H9 (cell line): ENCODE measurements at regions not wholly inside any gene's neighbourhood (a gene's known extent, or its start where the extent isn't known, plus 50 kb on each side); places are given as distances from the start of the nearest gene placed in this dataset.

Source experiments
- DNase-seq: peaks from one replicate; pipeline ENCODE4 v3.0.0-alpha.2; 2017
- H2AFZ ChIP-seq: one replicate; pipeline ENCODE4 v1.6.1; 2013; ENCODE audit warnings: mild to moderate bottlenecking, low read length, control low read depth, moderate library complexity
- H2AK5ac ChIP-seq: 2 replicates; pipeline ENCODE4 v1.6.1; 2013; ENCODE audit warnings: low read length, control low read depth, mixed read lengths; ENCODE audit not compliant: insufficient read length
- H2BK120ac ChIP-seq: one replicate; pipeline ENCODE4 v1.6.1; 2013; ENCODE audit warnings: low read depth, mild to moderate bottlenecking, low read length, control low read depth, inconsistent platforms; ENCODE audit not compliant: poor library complexity, severe bottlenecking
- H2BK12ac ChIP-seq: 2 replicates; pipeline ENCODE4 v1.6.1; 2013; ENCODE audit warnings: low read length, control low read depth, mixed read lengths, low read depth; ENCODE audit not compliant: insufficient read length
- H2BK15ac ChIP-seq: 2 replicates; pipeline ENCODE4 v1.6.1; 2013; ENCODE audit warnings: low read depth, low read length, control low read depth
- H2BK20ac ChIP-seq: one replicate; pipeline ENCODE4 v1.6.1; 2013; ENCODE audit warnings: low read depth, mild to moderate bottlenecking, low read length, control low read depth, inconsistent platforms; ENCODE audit not compliant: poor library complexity, severe bottlenecking
- H2BK5ac ChIP-seq: 2 replicates; pipeline ENCODE4 v1.6.1; 2013; ENCODE audit warnings: low read length, control low read depth, mixed read lengths; ENCODE audit not compliant: insufficient read length
- H3K14ac ChIP-seq: 2 replicates; pipeline ENCODE4 v1.6.1; 2013; ENCODE audit warnings: low read length, control low read depth; ENCODE audit not compliant: insufficient read depth
- H3K18ac ChIP-seq: 2 replicates; pipeline ENCODE4 v1.6.1; 2013; ENCODE audit warnings: low read depth, mild to moderate bottlenecking, mixed read lengths, low read length, control low read depth; ENCODE audit not compliant: insufficient read length
- H3K23ac ChIP-seq: 2 replicates; pipeline ENCODE4 v1.6.1; 2013; ENCODE audit warnings: low read length, control low read depth, mixed read lengths, low read depth; ENCODE audit not compliant: insufficient read length
- H3K23me2 ChIP-seq: 2 replicates; pipeline ENCODE4 v1.6.1; 2013; ENCODE audit warnings: low read depth, mild to moderate bottlenecking, mixed read lengths, low read length, control low read depth; ENCODE audit not compliant: insufficient read length, poor library complexity, severe bottlenecking
- H3K27ac ChIP-seq: 2 replicates; pipeline ENCODE4 v1.5.1; 2013; ENCODE audit warnings: low read length, control low read depth, mixed read lengths, low read depth; ENCODE audit not compliant: insufficient read length
- H3K27me3 ChIP-seq: 2 replicates; pipeline ENCODE4 v1.6.1; 2013; ENCODE audit warnings: low read length, control low read depth, inconsistent platforms; ENCODE audit not compliant: insufficient read depth
- H3K4ac ChIP-seq: 2 replicates; pipeline ENCODE4 v1.6.1; 2013; ENCODE audit warnings: low read depth, mild to moderate bottlenecking, control low read depth, inconsistent platforms, low read length, moderate library complexity
- H3K4me1 ChIP-seq: 2 replicates; pipeline ENCODE4 v1.6.1; 2013; ENCODE audit warnings: low read length, control low read depth, inconsistent platforms; ENCODE audit not compliant: insufficient read depth
- H3K4me2 ChIP-seq: 2 replicates; pipeline ENCODE4 v1.6.1; 2013; ENCODE audit warnings: low read length, control low read depth, mixed read lengths; ENCODE audit not compliant: insufficient read length, insufficient read depth
- H3K56ac ChIP-seq: 2 replicates; pipeline ENCODE4 v1.6.1; 2013; ENCODE audit warnings: low read depth, mild to moderate bottlenecking, mixed read lengths, low read length, control low read depth; ENCODE audit not compliant: insufficient read length
- H3K79me1 ChIP-seq: 2 replicates; pipeline ENCODE4 v1.6.1; 2013; ENCODE audit warnings: low read depth, mild to moderate bottlenecking, moderate library complexity, low read length, control low read depth, inconsistent platforms; ENCODE audit not compliant: insufficient read depth, poor library complexity, severe bottlenecking
- H3K79me2 ChIP-seq: 2 replicates; pipeline ENCODE4 v1.6.1; 2013; ENCODE audit warnings: low read length, control low read depth, inconsistent platforms; ENCODE audit not compliant: insufficient read depth
- H3K9ac ChIP-seq: 2 replicates; pipeline ENCODE4 v1.6.1; 2013; ENCODE audit warnings: low read length, control low read depth, mixed read lengths; ENCODE audit not compliant: insufficient read length; ENCODE audit errors: extremely low read depth
- H3K9me3 ChIP-seq: one replicate; pipeline ENCODE4 v1.6.1; 2013; ENCODE audit warnings: low read depth, low read length, inconsistent platforms; ENCODE audit not compliant: control insufficient read depth
- H3T11ph ChIP-seq: one replicate; pipeline ENCODE4 v1.6.1; 2013; ENCODE audit warnings: mild to moderate bottlenecking, low read length, control low read depth, inconsistent platforms
- H4K20me1 ChIP-seq: one replicate; pipeline ENCODE4 v1.6.1; 2013; ENCODE audit not compliant: control insufficient read depth, insufficient read length, insufficient read depth
- H4K5ac ChIP-seq: 2 replicates; pipeline ENCODE4 v1.6.1; 2013; ENCODE audit warnings: low read depth, mild to moderate bottlenecking, mixed read lengths, low read length, control low read depth; ENCODE audit not compliant: insufficient read length
- H4K8ac ChIP-seq: replicated peaks from 2 replicates; pipeline ENCODE4 v1.6.1; 2013; ENCODE audit warnings: low read length, control low read depth, mixed read lengths, low read depth; ENCODE audit not compliant: insufficient read length
- H4K91ac ChIP-seq: 2 replicates; pipeline ENCODE4 v1.6.1; 2013; ENCODE audit warnings: low read depth, mild to moderate bottlenecking, moderate library complexity, mixed read lengths, low read length, control low read depth; ENCODE audit not compliant: insufficient read length
- H3K27ac Mint-ChIP-seq, 3 experiments: 2 replicates in 2 of 3; 3 replicates in 1 of 3; pipeline ENCODE4 v1.8.0; 2020 to 2021; ENCODE audit warnings: mixed read lengths in 3 of 3, mild to moderate bottlenecking in 1 of 3, moderate library complexity in 1 of 3
- H3K27me3 Mint-ChIP-seq: 2 replicates; pipeline ENCODE4 v1.8.0; 2021; ENCODE audit warnings: low read depth, mild to moderate bottlenecking, moderate library complexity, mixed read lengths
- H3K36me3 Mint-ChIP-seq, 3 experiments: 2 replicates in 2 of 3; 3 replicates in 1 of 3; pipeline ENCODE4 v1.8.0; 2020 to 2021; ENCODE audit warnings: low read depth in 3 of 3, mixed read lengths in 3 of 3; ENCODE audit not compliant: insufficient read depth in 1 of 3
- H3K4me1 Mint-ChIP-seq, 2 experiments: 2 replicates each; pipeline ENCODE4 v1.8.0; 2020; ENCODE audit warnings: mixed read lengths in 2 of 2
- H3K4me3 Mint-ChIP-seq, 2 experiments: 2 replicates in 1 of 2; 3 replicates in 1 of 2; pipeline ENCODE4 v1.8.0; 2020 to 2021; ENCODE audit warnings: mild to moderate bottlenecking in 2 of 2, mixed read lengths in 2 of 2, moderate library complexity in 1 of 2
- H3K9me3 Mint-ChIP-seq, 2 experiments: 2 replicates in 1 of 2; 3 replicates in 1 of 2; pipeline ENCODE4 v1.8.0; 2020; ENCODE audit warnings: mild to moderate bottlenecking in 2 of 2, mixed read lengths in 2 of 2, moderate library complexity in 1 of 2
- WGBS: extraction: QIAGEN DNeasy Blood & Tissue Kit; methylation state at CpG from one replicate; pipeline ENCODE4 v1.1.7; 2013; ENCODE audit warnings: missing lambda C conversion rate, low lambda C conversion rate, mixed read lengths; ENCODE audit not compliant: insufficient read length; ENCODE audit errors: extremely low coverage; 5-methylcytosine and 5-hydroxymethylcytosine counted together
- TF ChIP-seq, protein P1 (sequence below): fragments of 200-600 bp; sonication (generic); conservative IDR thresholded peaks from 3 replicates; pipeline ENCODE4 v1.8.0; 2021; ENCODE audit warnings: antibody characterized with exemption, mild to moderate bottlenecking

DNA sequence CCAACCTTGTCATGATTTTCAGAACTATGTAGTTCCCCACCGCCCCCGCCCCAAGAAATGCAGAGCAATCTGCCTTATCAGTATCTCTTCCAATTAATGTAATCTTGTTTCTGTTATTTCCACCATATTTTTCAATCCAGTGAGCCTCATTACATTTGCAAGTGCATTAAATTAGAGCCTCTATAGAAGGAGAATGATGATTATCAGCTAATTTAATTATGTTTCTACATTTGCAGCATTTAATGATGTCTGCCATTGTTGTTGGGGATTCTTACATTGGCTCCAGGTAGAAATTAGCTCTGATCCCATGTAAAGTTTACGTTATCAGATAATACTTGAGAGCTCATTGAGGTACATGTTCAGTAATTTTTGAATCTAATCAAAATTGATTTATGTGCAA is 707.0 kb upstream of the RBFOX1 start:
- Histone ChIP-seq H2BK120ac (no peak overlapping the region), H3K4me2 (no peak overlapping the region), H3K79me2 (no peaks in the 10 kb centered on the region), H3K27me3 (no peaks in the 10 kb centered on the region), H2AK5ac (no peak overlapping the region), H3K4me1 (no peaks in the 10 kb centered on the region), H3T11ph (no peak overlapping the region), H4K8ac (no peak overlapping the region), H3K56ac (no peak overlapping the region), H4K20me1 (no peaks in the 10 kb centered on the region), H3K14ac (no peak overlapping the region), H2BK5ac (no peak overlapping the region), H3K23ac (no peak overlapping the region), H3K4ac (no peak overlapping the region), H2BK20ac (no peak overlapping the region), H3K9me3 (no peaks in the 10 kb centered on the region), H4K91ac (no peak overlapping the region), H3K79me1 (no peaks in the 10 kb centered on the region), H4K5ac (no peak overlapping the region), H3K27ac (no peak overlapping the region), H3K9ac (no peak overlapping the region), H3K18ac (no peak overlapping the region), H2AFZ (no peak overlapping the region), H2BK15ac (no peak overlapping the region), H3K23me2 (no peaks in the 10 kb centered on the region), H2BK12ac (no peak overlapping the region)
- H3K36me3 Mint-ChIP-seq, result peaks cover under 1 to 3% (median 1%) of the 10 kb centered on the region in 3 experiments; a peak in 5 of 7 replicates
- no peak overlapping the region for H3K27ac Mint-ChIP-seq
- no peak overlapping the region for H3K4me3 Mint-ChIP-seq
- H3K9me3 Mint-ChIP-seq, result peaks cover 2% of the 10 kb centered on the region in 2 experiments
- no CpG with 5 or more reads among the region's 3 CpGs for WGBS
- no peaks in the 10 kb centered on the region for H3K4me1 Mint-ChIP-seq
- TF ChIP-seq, protein P1, sequence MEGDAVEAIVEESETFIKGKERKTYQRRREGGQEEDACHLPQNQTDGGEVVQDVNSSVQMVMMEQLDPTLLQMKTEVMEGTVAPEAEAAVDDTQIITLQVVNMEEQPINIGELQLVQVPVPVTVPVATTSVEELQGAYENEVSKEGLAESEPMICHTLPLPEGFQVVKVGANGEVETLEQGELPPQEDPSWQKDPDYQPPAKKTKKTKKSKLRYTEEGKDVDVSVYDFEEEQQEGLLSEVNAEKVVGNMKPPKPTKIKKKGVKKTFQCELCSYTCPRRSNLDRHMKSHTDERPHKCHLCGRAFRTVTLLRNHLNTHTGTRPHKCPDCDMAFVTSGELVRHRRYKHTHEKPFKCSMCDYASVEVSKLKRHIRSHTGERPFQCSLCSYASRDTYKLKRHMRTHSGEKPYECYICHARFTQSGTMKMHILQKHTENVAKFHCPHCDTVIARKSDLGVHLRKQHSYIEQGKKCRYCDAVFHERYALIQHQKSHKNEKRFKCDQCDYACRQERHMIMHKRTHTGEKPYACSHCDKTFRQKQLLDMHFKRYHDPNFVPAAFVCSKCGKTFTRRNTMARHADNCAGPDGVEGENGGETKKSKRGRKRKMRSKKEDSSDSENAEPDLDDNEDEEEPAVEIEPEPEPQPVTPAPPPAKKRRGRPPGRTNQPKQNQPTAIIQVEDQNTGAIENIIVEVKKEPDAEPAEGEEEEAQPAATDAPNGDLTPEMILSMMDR, result no peak
- H3K27me3 Mint-ChIP-seq, result no peaks in the 10 kb centered on the region; the same call in 1 of the 2 replicates
- no peak for DNase-seq
